Dedifferentiated amniotic fluid mesenchymal stem cell (primary cell): ENCODE measurements at regions not wholly inside any gene's neighbourhood (a gene's known extent, or its start where the extent isn't known, plus 50 kb on each side); places are given as distances from the start of the nearest gene placed in this dataset.
"Not testable (repeated sequence)": the region's sequence is repeated elsewhere in the genome, so short reads cannot be mapped to it uniquely, and the experiment has no call there.

Experiments used
- DNase-seq: peaks from one replicate; pipeline ENCODE4 v3.0.0-alpha.2; 2016; ENCODE audit errors: extremely low spot score

DNA sequence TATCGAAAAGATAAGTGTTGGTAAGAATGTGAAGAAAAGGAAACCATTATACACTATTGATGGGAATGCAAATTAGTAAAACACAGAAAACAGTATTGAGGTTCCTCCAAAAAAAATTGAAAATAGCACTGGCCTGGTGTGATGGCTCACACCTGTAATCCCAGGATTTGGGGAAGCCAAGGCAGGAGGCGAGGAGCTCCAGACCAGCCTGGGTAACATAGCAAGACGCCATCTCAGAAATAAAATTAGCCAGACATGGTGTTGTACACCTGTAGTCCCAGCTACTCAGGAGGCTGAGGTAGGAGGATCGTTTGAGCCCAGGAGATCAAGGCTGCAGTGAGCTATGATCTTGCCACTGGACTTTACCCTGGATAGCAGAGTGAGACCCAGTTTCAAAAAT lies 5303.4 kb upstream of the TPTE start:
- not testable (repeated sequence) for DNase-seq

GRCh38 chr21:5219988-5220387 lies 5301.4 kb upstream of the TPTE start:
- DNase-seq: not testable (repeated sequence)

- DNase-seq: not testable (repeated sequence)
These were observed 5300.9 kb upstream of the TPTE start for GRCh38 chr21:5220468-5220867.

DNA sequence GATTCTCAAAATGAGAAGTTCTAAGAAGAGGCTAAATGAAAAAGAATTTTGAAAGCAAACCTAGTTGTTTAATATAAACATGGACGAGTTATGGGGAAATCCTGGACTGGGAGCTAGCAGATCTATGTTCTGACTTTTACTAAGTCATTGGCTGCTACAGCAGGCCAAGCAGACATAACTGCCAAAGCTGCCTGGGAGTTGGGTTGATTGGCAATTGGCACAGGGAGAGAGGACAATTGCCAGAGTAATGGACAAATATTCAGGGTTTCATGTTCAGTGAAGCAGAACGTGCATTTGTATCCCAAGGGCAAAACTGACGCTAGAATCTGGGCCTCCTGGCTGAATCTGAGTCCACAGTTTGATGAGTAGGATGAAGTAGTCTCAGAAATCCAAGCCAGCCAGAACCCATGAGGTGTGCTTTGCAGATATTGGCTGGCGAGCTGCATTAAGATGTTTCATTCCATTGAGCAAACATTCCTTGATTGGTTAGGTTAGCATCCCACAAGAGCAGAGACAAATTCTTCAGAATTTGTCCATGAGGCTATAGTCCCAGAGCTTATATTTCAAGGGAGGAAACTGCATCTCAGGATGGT lies 5299.8 kb upstream of the TPTE start:
- not testable (repeated sequence) for DNase-seq

- DNase-seq: not testable (repeated sequence)
These were observed 5298.2 kb upstream of the TPTE start for GRCh38 chr21:5222996-5223782.

DNA sequence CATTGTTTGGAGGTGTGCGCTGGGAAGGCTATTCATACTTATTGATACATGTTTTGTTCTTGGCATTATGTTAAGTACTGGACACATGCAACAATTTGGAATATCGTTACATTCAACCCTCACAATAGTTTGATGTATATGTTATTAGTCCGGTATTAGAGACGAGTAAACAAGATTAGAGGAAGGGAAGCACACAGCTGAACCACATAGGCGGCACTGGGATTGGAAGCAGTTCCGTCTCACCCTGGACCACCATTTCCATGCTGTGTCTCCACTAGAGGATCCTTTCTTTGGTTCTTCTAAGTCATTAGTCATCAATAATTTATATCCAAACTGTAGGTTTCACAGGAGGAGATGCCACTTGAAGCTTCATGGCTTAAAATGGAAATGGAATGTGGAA lies 5297.2 kb upstream of the TPTE start:
- DNase-seq: not testable (repeated sequence)

DNA sequence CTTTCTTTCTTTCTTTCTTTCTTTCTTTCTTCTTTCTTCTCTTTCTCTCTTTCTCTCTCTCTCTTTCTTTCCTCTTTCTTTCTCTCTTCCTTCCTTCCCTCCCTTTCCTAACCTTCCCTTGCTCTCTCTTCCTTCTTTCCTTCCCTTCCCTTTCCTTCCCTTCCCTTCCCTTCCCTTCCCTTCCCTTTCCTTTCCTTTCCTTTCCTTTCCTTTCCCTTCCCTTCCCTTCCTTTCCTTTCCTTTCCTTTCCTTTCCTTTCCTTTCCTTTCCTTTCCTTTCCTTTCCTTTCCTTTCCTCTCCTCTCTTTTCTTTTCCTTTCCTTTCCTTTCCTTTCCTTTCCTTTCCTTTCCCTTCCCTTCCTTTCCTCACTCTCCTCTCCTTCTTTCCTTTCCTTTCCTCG lies 5294.1 kb upstream of the TPTE start:
- DNase-seq: not testable (repeated sequence)

DNA sequence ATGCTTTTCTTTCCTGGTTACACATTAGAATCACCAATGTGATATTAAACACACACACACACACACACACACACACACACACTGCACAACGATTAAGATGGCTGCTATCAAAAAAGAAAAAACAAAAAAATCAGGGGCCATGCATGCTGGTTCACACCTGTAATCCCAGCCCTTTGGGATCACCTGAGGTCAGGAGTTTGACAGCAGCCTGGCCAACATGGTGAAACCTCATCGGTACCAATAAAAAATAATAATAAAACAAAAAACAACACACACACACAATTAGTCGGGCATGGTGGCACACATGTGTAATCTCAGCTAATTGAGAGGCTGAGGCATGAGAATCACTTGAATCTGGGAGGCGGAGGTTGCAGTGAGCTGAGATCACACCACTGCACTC lies 5290.8 kb upstream of the TPTE start:
- DNase-seq: not testable (repeated sequence)

DNA sequence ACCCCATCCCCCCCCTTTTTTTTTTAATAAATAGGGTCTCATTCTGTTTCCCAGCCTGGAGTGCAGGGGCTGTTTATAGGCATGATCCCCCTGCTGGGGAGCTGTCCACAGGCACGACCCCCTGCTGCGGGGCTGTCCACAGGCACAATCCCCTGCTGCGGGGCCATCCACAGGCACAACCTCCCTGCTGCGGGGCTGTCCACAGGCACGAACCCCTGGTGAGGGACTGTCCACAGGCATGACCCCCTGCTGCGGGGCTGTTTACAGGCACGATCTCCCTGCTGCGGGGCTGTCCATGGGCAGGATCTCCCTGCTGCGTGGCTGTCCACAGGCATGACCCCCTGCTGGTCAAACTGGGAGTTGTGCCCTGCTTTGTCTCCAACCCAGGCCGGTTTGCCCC lies 5290.1 kb upstream of the TPTE start:
- not testable (repeated sequence) for DNase-seq

GRCh38 chr21:5232176-5232958 lies 5289.0 kb upstream of the TPTE start:
- DNase-seq: not testable (repeated sequence)

- not testable (repeated sequence) for DNase-seq
These were observed 5285.6 kb upstream of the TPTE start for GRCh38 chr21:5235761-5236160.

DNA sequence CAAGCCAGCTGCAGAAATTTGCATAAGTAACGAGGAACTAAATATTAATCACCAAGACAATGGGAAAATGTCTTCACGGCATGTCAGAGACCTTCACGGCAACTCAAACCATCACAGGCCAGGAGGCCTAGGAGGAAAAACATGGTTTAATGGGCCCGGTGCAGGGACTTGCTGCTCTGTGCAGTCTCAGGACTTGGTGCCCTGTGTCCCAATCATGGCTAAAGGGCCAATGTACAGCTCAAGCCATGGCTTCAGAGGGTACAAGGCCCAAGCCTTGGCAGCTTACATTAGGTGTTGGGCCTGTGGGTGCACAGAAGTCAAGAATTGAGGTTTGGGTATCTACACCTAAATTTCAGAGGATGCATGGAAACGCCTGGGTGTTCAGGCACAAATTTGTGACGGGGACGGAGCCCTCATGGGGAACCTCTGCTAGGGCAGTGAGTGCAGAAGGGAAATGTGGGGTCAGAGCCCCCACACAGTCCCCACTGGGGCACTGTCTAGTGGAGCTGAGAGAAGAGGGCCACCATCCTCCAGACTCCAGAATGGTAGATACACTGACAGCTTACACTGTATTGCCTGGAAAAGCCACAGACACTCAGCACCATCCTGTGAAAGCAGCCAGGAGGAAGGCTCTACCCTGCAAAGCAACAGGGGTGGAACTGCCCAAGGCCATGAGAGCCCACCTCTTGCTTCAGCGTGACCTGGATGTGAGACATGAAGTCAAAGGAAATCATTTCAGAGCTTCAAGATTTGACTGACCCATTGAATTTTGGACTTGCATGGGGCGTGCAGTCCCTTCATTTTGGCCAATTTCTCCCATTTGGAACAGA lies 5284.3 kb upstream of the TPTE start:
- DNase-seq: not testable (repeated sequence)

DNA sequence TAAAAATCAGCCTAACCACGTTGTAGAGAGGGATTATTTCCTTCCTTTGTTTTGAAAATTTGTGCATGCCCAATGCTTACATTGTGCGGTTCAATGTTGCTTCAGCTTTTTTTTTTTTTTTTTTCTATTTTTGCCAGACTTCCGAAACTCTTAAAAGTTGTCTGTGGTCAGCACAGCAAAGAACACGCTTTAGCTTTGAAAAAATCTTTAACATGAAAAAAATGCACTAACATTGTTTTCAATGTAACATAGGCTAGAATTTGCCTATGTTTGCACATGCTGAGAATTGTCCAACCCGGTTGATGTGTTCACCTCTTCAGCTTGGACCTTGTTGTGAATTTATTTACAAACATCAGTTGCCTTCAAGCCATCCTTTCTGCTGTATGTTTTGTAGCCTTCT lies 5280.9 kb upstream of the TPTE start:
- DNase-seq: not testable (repeated sequence)

GRCh38 chr21:5242732-5243131 lies 5278.7 kb upstream of the TPTE start:
- DNase-seq: not testable (repeated sequence)

DNA sequence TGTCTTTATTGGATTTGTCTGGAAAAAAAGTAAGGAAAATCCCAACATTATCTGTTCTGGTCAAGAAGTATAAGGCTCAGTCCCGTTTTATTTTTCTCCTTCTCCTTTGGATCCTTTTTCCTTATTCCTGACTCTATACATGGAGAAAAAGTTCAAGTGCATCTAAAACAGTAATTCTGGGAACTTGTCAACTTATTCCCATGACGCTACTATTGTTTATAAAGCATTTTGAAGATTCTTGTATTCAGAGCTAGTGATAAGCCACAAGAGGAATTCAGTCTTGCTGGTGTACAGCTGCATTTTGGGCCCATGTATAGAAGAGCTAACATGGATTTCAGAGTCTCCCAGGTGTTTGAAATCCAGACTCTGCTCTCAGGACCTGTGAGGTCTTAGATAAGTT lies 5278.1 kb upstream of the TPTE start:
- not testable (repeated sequence) for DNase-seq

DNA sequence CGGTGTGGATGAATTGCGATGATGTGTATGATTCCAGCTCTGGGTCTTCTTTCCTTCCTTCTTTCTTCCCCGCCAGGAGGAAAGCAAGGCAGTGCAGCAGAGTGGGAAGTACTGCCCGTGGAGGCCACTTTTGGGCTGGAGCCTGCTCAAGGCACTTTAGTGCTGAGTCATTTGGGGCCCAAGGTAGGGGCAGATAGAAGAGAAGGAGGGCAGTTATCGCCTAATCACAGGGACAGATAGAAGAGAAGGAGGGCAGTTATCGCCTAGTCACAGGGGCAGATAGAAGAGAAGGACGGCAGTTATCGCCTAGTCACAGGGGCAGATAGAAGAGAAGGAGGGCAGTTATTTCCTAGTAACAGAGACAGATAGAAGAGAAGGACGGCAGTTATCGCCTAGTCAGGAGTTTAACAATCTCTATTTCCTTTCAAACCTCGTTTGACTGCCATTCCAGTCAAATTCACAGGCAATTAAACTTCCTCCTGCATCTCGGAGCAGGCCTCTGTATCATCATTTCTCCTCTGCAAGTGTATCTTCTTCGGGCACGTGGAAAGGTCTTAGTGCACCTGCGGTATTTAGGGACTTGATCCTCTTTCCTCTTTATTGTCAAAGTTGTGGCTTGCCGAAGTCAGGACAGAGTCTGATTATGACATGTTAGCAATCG lies 5277.5 kb upstream of the TPTE start:
- DNase-seq: peak; percentile 13

- peak; percentile 12 for DNase-seq
These were observed 5277.0 kb upstream of the TPTE start for GRCh38 chr21:5244376-5244718.

- not testable (repeated sequence) for DNase-seq
These were observed 5276.4 kb upstream of the TPTE start for GRCh38 chr21:5244954-5245353.

GRCh38 chr21:5246416-5246815 lies 5275.0 kb upstream of the TPTE start:
- peak; percentile 11 for DNase-seq

- peak; percentile 3 for DNase-seq
These were observed 5274.0 kb upstream of the TPTE start for GRCh38 chr21:5247399-5247798.

DNA sequence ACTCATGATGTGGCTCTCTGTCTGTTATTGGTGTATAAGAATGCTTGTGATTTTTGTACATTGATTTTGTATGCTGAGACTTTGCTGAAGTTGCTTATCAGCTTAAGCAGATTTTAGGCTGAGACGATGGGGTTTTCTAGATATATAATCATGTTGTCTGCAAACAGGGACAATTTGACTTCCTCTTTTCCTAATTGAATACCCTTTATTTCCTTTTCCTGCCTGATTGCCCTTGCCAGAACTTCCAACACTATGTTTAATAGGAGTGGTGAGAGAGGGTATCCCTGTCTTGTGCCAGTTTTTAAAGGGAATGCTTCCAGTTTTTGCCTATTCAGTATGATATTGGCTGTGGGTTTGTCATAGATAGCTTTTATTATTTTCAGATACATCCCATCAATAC lies 5271.3 kb upstream of the TPTE start:
- DNase-seq: not testable (repeated sequence)
